NCI-H146 treated with DMSO at 0.1 percent for 48 hours (cell line): ENCODE measurements at regions not wholly inside any gene's neighbourhood (a gene's known extent, or its start where the extent isn't known, plus 50 kb on each side); places are given as distances from the start of the nearest gene placed in this dataset.

ENCODE experiments used
- DNase-seq: peaks from one replicate; lab custom pipeline; 2025; ENCODE audit not compliant: unreplicated experiment; lab: John Stamatoyannopoulos, UW

GRCh38 chr18:78679613-78680260 lies 299.9 kb upstream of the SALL3 start:
- no peak for DNase-seq

DNA sequence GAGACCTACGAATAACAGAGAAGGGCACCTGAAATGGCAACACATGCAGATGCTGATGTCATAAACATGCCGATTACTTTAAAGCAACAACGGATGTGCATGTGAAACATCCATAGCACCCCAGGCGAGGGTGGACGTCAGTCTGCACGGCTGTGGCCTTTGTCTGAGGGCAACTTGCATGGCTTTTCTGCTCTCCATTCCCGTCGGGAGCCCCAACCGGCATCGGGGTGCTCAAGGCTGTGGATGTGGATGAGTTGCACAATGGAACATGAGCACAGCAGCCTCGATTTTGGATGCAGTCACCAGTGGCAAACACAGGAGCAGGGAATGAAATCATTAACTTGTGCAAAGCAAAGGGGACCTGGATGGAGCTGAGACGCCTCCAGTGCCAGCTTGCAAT lies 298.2 kb upstream of the SALL3 start:
- no peak for DNase-seq

- no peak for DNase-seq
Measured at GRCh38 chr18:78681934-78682333, 297.7 kb upstream of the SALL3 start.

DNA sequence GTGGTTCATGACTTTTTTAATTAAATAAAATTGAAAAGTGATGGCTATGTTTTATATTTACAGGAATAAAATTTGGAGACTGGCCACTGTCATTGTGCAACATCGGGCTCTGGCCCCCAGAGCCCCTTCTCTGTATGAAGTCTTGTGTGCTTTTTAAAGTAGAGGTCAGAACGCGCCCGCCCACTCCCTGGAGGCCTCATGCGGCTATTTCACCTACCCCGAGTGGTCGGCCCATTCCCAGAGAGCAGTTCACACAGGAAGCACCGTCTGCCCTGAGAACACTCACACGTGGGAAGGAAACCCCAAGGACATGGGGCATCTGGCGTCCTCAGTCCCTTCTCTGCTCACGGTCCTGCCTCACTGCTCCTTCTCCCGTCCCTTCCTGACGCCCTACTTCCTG lies 296.9 kb upstream of the SALL3 start:
- DNase-seq: no peak

- DNase-seq: no peak
Measured at GRCh38 chr18:78683191-78684010, 296.2 kb upstream of the SALL3 start.

GRCh38 chr18:78685250-78685979 lies 294.2 kb upstream of the SALL3 start:
- no peak for DNase-seq

DNA sequence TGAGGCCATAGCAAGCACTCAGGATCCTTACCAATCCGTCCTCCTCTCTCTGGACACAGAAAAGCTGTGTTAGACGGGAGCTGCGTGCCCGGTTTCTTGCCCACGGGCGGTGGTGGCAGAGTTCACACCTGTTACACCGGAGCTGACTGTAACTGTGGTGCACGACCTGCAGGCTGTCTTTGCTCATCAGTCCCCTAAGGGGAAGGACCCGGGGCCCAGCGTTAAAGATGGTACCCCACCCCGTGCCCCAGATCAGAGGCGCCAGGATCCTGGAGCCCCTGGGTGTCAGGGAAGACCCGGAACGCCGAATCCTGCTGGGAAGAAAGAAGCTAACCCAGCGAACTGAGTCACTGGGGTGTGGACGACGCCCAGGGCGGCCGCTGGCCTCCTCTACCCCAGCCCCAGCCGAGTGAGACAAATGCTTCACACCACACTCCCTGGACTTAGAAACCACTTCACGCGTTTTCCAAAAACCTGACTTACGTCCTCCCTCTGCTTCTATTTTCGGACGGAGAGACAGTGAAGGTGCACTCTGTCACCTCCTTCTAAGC lies 293.6 kb upstream of the SALL3 start:
- no peak for DNase-seq

- DNase-seq: no peak
Measured at GRCh38 chr18:78686976-78687685, 292.5 kb upstream of the SALL3 start.

GRCh38 chr18:78687736-78688135 lies 291.9 kb upstream of the SALL3 start:
- DNase-seq: no peak

- DNase-seq: peak; percentile 33
Measured at GRCh38 chr18:78688249-78688648, 291.4 kb upstream of the SALL3 start.

- no peak for DNase-seq
Measured at GRCh38 chr18:78688916-78689315, 290.7 kb upstream of the SALL3 start.

- no peak for DNase-seq
Measured at GRCh38 chr18:78689606-78690005, 290.0 kb upstream of the SALL3 start.

GRCh38 chr18:78692105-78692504 lies 287.5 kb upstream of the SALL3 start:
- DNase-seq: no peak

GRCh38 chr18:78693429-78693828 lies 286.2 kb upstream of the SALL3 start:
- no peak for DNase-seq

GRCh38 chr18:78696698-78697435 lies 282.8 kb upstream of the SALL3 start:
- no peak for DNase-seq

GRCh38 chr18:78697446-78697845 lies 282.2 kb upstream of the SALL3 start:
- DNase-seq: no peak

DNA sequence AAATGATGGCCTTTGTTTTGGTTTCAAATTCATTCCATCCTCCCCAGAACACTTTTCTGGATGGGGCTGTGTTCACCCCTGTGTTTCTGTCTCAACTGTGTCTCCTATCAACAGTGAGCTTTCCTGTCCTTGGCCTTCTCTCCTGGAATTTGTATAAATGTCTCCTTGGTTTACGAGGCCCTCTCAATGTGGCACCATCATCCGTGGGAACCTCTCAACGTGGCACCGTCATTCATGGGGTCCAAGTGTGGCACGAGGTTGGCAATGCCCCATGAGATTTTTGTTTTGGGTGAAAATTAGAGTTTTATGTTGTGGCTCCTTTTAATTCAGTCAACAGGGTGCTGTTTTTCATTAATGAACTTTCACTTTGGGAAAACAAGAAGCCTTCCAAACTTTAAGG lies 280.7 kb upstream of the SALL3 start:
- DNase-seq: no peak

DNA sequence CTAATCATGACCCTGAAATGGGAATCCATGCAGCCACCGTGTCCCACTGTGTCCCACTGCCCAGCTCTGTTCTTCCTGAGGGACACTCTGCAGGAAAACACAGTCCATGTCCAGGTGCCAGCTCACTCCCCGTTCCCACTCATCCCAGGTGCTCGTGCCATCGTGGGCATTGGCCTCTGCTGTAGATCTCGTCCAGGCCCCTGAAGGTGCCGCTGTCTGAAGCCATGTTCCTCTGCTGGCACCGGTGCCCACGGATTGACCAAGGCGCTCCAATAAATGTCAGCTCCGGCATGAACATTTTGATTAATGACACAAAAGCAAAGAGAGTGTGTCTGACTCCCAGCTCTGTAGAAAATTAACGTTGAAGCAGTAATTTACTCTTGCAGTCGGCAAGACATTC lies 280.1 kb upstream of the SALL3 start:
- DNase-seq: no peak

DNA sequence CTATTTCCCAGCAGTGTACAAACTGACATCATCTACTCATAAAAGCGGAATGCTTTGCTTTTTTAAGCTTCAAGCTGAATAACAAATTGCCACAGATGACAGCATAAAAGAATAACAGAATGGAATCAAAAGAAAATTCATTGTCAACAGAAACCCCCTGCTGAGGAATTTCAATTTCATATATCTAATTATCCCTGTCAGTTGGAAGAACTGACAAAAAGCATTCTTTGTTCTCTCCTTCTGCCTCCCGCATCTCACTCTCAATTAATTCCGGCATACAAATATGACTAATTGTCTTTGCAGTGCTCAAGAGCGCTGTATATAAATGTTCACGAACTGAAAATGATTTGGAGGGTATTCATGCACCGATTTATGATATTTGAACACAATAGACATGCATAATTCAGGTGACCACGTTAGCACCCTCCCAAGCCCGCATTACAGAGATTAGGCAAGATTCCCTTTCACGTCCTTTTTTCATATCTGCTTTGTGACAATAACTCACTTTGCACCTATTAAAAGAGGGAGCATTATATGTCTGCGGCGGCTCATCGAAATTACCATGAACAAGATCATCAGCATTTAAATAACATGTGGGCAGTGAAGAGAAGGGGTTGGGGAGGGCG lies 277.7 kb upstream of the SALL3 start:
- DNase-seq: peak; percentile 98

DNA sequence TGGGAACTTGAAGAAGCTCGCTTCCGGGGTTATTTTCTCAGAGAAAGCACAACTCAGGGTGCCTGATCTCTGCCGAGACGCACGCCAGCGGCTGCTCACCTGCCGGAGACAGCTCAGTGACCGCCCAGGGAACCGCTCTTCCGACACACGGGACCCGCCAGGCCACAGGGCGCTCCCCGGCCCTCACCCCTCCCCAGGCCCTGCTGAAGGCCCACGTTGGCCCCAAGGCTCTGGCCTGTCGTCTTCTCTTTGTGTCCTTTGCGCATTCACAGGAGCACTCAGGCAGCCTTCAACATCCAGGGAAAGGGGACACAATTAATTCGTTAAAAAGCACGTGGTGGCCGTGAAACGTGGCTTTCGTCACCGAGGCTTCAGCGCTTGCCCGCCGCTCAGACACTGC lies 276.3 kb upstream of the SALL3 start:
- no peak for DNase-seq
